ENCODE measurements at regions not wholly inside any gene's neighbourhood (a gene's known extent, or its start where the extent isn't known, plus 50 kb on each side); places are given as distances from the start of the nearest gene placed in this dataset.

DNA sequence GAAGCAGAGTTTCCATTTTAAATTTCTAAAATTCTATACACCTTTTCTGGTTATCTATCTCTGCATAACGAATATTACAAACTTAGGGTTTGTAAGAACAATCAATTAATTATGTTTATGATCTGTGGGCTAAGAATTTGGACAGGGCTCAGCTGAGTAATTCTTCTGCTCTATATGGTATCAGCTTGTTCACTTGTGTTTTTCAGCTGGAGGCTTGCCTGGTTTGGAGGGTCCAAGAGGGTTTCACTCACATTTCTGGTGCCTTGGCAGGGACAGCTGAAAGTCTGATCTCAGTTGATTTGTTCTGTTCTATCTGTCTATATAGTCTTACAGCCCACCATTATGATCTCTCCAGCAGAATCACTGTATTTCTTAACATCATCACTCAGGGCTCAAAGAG lies 57.8 kb upstream of the ADGRA3 start:
- TF ChIP-seq, protein P1, sequence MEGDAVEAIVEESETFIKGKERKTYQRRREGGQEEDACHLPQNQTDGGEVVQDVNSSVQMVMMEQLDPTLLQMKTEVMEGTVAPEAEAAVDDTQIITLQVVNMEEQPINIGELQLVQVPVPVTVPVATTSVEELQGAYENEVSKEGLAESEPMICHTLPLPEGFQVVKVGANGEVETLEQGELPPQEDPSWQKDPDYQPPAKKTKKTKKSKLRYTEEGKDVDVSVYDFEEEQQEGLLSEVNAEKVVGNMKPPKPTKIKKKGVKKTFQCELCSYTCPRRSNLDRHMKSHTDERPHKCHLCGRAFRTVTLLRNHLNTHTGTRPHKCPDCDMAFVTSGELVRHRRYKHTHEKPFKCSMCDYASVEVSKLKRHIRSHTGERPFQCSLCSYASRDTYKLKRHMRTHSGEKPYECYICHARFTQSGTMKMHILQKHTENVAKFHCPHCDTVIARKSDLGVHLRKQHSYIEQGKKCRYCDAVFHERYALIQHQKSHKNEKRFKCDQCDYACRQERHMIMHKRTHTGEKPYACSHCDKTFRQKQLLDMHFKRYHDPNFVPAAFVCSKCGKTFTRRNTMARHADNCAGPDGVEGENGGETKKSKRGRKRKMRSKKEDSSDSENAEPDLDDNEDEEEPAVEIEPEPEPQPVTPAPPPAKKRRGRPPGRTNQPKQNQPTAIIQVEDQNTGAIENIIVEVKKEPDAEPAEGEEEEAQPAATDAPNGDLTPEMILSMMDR (IDR thresholded peaks at IDR 0.05), result no peak
- TF ChIP-seq POLR2A (IDR thresholded peaks at IDR 0.05), result no peak
